Activated CD8-positive, alpha-beta memory T cell treated with anti-CD3 and anti-CD28 coated beads, Interleukin-2, amount 10 ng/mL, durations not matched to agents 7 days and 5 days (primary cell): ENCODE measurements at regions not wholly inside any gene's neighbourhood (a gene's known extent, or its start where the extent isn't known, plus 50 kb on each side); places are given as distances from the start of the nearest gene placed in this dataset.

ENCODE experiments used
- ATAC-seq: fragments of 150-1000 bp; cut with Tn5 transposase; one replicate; pipeline ENCODE4 v1.10.0; 2021; ENCODE audit warnings: moderate library complexity
- CTCF ChIA-PET: fragments of 350-600 bp; sonication (Branson Sonifier 250); formaldehyde crosslinking; loops from one replicate; lab custom pipeline; 2021; ENCODE audit warnings: antibody characterized with exemption; lab: Charles Lee
- DNase-seq: peaks from one replicate; pipeline ENCODE4 v3.0.0-alpha.2; 2020
- H3K27ac Mint-ChIP-seq: one replicate; pipeline ENCODE4 v1.8.0; 2021; ENCODE audit warnings: mild to moderate bottlenecking, mixed read lengths
- H3K27me3 Mint-ChIP-seq: one replicate; pipeline ENCODE4 v1.8.0; 2021; ENCODE audit warnings: mixed read lengths
- H3K36me3 Mint-ChIP-seq: one replicate; pipeline ENCODE4 v1.8.0; 2021; ENCODE audit warnings: mild to moderate bottlenecking, mixed read lengths
- H3K4me1 Mint-ChIP-seq: one replicate; pipeline ENCODE4 v1.8.0; 2021; ENCODE audit warnings: mixed read lengths
- H3K4me3 Mint-ChIP-seq: one replicate; pipeline ENCODE4 v1.8.0; 2021; ENCODE audit warnings: mild to moderate bottlenecking, moderate library complexity, mixed read lengths
- H3K9me3 Mint-ChIP-seq: one replicate; pipeline ENCODE4 v1.8.0; 2022; ENCODE audit warnings: low read depth, mixed read lengths

DNA sequence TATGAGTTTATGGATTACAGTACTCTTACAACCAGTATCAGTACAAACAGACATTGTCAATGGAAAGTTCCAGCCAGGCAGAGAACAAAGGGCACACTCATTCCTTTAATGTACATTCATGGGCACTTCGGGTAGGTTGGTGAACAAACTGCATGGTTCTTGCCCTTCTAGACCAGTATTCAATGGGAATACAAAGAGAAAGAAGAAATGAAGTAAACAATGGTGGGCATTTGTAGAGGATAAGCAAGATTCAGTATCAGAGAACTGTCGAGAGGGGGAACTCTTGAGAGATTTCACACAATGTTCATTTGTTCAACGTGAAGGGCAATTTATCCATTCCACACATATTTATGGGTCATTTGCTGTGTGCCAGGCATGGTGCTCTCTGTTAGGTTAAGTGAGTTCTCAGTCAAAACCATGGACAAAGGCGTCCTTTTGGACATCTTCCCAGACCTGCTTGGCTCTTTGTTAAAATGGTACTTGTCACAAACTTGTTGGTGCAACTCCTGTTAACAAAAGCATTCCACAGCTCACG is 714.8 kb downstream of the DHX35 start:
- Mint-ChIP-seq H3K4me3 (no peak overlapping the region), H3K36me3 (no peaks in the 10 kb centered on the region), H3K27me3 (no peaks in the 10 kb centered on the region), H3K9me3 (no peaks in the 10 kb centered on the region), H3K27ac (no peak overlapping the region), H3K4me1 (no peaks in the 10 kb centered on the region)
- CTCF ChIA-PET: no interaction called here
- no peak for DNase-seq
- no peak for ATAC-seq

DNA sequence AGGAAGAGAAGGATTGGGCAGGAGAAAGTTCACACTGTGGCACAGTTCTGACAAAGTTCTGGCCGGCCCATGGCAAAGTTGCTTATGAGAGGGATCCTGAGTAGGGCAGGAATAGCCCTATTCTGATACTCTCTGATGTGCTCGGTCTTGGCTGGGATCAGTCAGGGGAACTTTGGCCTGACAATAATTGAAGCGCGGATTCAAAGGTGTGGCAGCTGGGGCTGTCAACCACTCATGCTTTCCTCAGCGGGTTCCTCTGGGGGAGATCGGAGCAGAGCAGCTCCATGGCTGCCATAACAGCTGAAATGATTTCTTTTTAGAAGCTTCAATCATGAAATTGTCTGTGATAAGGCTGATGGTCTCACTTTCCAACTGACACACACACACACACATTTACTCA is 714.1 kb downstream of the DHX35 start:
- Mint-ChIP-seq H3K27ac (no peak overlapping the region), H3K27me3 (no peaks in the 10 kb centered on the region), H3K9me3 (no peaks in the 10 kb centered on the region), H3K4me1 (no peaks in the 10 kb centered on the region), H3K4me3 (no peak overlapping the region), H3K36me3 (no peaks in the 10 kb centered on the region)
- ATAC-seq (no peak), DNase-seq (no peak)
- CTCF ChIA-PET: no interaction called here

DNA sequence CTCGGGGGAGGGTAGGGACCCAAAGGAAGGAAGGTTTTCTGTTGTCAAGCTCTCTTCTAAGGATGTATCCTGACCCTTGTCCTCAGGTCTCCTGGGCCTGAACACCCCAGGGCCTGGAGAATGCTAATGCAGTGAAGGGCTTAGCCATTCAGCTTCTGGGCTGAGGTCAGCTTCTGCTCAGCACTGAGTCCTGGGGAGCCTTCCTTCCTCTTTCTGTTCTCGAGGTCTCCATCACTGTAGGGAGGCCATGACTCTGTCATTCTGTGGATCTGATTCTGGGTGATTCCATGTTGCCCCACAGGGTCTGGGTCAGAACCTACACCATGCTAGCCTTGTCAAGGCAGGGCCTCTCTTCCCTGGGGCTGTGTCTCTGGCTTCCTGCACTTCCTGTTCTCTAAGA is 712.7 kb downstream of the DHX35 start:
- Mint-ChIP-seq H3K4me3 (no peak overlapping the region), H3K27ac (no peak overlapping the region), H3K36me3 (no peaks in the 10 kb centered on the region), H3K27me3 (no peaks in the 10 kb centered on the region), H3K9me3 (no peaks in the 10 kb centered on the region), H3K4me1 (no peaks in the 10 kb centered on the region)
- DNase-seq (no peak), ATAC-seq (no peak)
- CTCF ChIA-PET: no interaction called here

DNA sequence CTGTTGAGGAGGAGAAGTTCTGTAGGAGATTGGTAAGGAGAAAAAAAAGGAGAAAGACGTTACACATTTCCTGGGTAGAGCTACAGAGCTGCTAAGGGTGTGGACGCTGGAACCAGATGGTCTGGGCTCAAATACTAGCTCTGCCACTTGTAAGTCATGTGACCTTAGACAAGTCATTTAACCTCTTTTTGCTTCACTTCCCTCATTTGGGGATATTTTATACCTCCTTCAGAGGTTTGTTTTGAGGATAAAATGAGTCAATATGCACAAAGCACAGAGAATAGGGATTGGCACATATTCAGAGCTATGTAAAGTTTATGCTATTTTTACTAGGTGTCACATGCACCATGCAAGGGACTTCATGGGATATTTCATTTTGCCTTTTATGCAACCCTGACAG is 708.8 kb downstream of the DHX35 start:
- no peak for DNase-seq
- H3K27ac Mint-ChIP-seq: no peak overlapping the region
- no peaks in the 10 kb centered on the region for H3K36me3 Mint-ChIP-seq
- H3K9me3 Mint-ChIP-seq: no peaks in the 10 kb centered on the region
- H3K4me1 Mint-ChIP-seq: no peaks in the 10 kb centered on the region
- no peaks in the 10 kb centered on the region for H3K27me3 Mint-ChIP-seq
- ATAC-seq: no peak
- CTCF ChIA-PET: no interaction called here
- H3K4me3 Mint-ChIP-seq: no peak overlapping the region

DNA sequence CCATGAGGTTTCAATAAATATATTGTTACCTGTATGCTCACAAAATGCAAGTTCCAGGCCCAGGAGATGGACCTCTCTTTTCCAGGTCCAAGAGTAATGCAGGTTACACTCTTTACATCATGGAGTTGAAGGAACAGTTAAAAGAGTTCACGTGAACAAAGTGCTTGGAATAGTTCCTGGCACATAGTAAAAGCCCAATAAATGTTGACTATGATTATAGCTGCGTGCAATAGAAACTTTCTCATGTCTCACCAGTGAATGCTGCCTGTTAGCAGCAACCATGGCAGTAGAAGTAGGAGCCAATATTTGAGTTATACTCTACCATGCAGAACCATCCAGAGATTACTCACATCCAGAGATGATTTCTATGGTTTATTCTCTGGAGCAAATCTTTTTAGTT is 707.5 kb downstream of the DHX35 start:
- H3K27ac Mint-ChIP-seq: no peak overlapping the region
- no peaks in the 10 kb centered on the region for H3K4me1 Mint-ChIP-seq
- no peaks in the 10 kb centered on the region for H3K27me3 Mint-ChIP-seq
- ATAC-seq: no peak
- no peaks in the 10 kb centered on the region for H3K36me3 Mint-ChIP-seq
- CTCF ChIA-PET: no interaction called here
- no peak overlapping the region for H3K4me3 Mint-ChIP-seq
- no peaks in the 10 kb centered on the region for H3K9me3 Mint-ChIP-seq
- DNase-seq: no peak

DNA sequence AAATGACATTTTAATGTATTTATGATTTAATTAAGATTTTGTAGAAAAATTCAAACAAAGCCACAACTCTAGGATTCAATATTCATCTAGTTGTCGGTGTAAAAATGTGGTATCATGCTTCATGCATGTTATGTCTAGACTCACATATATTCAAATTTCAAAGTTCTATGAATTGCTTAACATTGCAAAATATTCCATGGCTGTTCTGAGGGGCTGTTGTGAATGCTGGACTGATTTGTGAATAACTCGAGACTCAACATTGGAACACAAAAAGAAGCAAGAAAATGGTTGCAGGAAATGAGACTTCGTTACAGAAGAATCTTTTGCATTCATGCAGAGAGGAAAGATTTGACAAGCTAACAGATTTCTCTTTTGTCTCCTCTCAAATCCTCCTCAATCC is 705.9 kb downstream of the DHX35 start:
- DNase-seq: no peak
- CTCF ChIA-PET: no interaction called here
- ATAC-seq: no peak
- Mint-ChIP-seq H3K9me3 (no peaks in the 10 kb centered on the region), H3K36me3 (no peaks in the 10 kb centered on the region), H3K27me3 (no peaks in the 10 kb centered on the region), H3K27ac (no peak overlapping the region), H3K4me1 (no peaks in the 10 kb centered on the region), H3K4me3 (no peak overlapping the region)

DNA sequence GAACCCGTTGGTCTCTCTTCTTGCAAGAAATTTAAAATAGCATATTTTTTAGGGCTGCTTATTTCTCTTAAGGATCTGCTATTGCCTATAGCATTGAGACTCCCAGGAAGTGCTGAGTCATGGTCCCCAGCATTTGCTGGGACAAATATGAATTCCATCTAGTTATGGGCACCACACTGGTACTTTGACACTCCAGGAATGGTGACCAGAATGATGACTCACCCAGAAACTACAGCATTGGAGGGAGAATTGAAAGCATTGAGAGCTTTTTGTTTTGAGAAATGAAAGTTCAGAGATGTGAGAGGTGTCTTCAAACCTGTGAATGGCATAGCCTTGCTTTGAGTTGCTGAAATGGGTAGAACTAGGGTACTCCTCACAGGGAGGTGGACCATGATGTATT is 699.7 kb downstream of the DHX35 start:
- CTCF ChIA-PET: no interaction called here
- ATAC-seq (no peak), DNase-seq (no peak)
- no peaks in the 10 kb centered on the region for H3K27me3 Mint-ChIP-seq
- no peak overlapping the region for H3K4me3 Mint-ChIP-seq
- H3K36me3 Mint-ChIP-seq: no peaks in the 10 kb centered on the region
- H3K4me1 Mint-ChIP-seq: no peaks in the 10 kb centered on the region
- no peak overlapping the region for H3K27ac Mint-ChIP-seq
- H3K9me3 Mint-ChIP-seq: no peaks in the 10 kb centered on the region

DNA sequence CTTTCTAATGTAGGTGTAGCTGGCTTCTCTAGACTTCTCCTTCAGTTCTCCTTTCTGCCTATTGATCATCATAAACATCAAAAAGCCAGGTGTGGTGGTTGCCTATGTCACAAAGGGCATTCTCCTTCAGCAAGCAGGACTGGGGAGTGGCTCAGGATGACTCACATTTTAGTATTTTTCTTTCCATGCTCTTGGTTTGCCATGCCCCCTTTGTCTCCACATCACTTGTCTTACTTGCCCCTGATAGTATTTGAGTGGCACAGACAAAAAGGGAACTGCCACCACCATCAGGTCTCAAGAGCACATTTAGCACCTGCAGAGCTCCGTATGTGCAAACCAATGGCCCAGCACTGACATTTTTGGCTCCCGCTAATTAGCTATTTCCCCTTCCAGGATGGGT is 698.8 kb downstream of the DHX35 start:
- CTCF ChIA-PET: no interaction called here

DNA sequence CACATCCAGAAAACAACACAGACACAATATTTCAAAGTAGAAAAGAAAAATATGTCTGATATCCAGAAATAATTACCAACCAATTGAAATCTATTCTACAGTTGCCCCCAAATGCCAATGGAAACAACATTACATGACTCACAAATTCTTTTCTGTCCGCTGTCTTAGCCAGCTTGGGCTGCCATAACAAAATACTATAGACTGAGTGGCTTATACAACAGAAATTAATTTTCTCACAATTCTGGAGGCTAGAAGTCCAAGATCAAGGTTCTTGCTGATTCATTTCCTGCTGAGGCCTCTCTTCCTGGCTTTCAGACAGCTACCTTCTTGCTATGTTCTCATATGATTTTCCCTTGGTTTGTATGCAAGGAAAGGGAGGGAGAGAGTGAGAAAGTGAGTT is 698.1 kb downstream of the DHX35 start:
- Mint-ChIP-seq H3K9me3 (no peaks in the 10 kb centered on the region), H3K4me1 (no peaks in the 10 kb centered on the region), H3K27ac (no peak overlapping the region), H3K4me3 (no peak overlapping the region), H3K36me3 (no peaks in the 10 kb centered on the region), H3K27me3 (no peaks in the 10 kb centered on the region)
- ATAC-seq (no peak), DNase-seq (no peak)
- CTCF ChIA-PET: no interaction called here

More for the DNA sequence above, 698.8 kb downstream of the DHX35 start:
- no peak for DNase-seq
- Mint-ChIP-seq H3K9me3 (no peaks in the 10 kb centered on the region), H3K4me3 (no peak overlapping the region), H3K36me3 (no peaks in the 10 kb centered on the region), H3K27ac (no peak overlapping the region), H3K27me3 (no peaks in the 10 kb centered on the region), H3K4me1 (no peaks in the 10 kb centered on the region)
- ATAC-seq: no peak

DNA sequence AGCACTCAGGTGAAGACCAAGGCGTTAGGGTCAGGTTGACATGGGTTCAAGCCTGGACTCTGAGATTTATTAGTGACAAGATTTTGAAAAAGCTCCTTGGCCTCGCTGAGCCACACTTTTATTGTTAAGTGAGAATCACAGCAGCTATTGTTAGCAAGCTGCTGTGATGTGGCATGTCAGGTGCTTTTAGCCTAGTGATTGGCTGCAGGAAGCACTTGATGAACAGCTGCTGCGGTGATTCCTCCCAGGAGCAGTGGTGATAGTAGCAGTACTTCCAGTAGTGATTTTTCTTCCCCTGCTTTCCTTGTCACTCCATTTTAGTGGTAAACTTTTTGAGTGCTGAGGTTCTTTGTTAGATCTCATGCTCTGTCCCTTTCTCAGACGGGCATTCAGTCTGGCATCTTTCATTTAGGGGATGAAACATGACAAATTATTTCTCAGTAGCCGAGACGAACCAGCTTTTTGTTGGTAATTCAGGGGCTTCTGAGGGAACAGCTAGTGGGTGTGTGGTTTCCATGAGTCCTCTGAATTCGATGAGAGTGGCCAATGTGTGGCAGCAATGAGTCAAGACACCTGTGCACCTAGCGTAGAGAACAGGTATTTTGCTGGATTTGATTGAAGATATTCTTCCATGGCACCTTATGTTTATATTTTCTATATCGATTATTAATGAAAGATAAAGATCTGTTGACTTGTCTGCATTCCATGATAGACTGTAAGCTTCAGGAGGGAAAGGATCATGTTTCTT is 696.7 kb downstream of the DHX35 start:
- no peaks in the 10 kb centered on the region for H3K27me3 Mint-ChIP-seq
- DNase-seq (no peak), ATAC-seq (no peak)
- no peak overlapping the region for H3K4me3 Mint-ChIP-seq
- H3K27ac Mint-ChIP-seq: no peak overlapping the region
- no peaks in the 10 kb centered on the region for H3K9me3 Mint-ChIP-seq
- H3K4me1 Mint-ChIP-seq: no peaks in the 10 kb centered on the region
- CTCF ChIA-PET: no interaction called here
- no peaks in the 10 kb centered on the region for H3K36me3 Mint-ChIP-seq

DNA sequence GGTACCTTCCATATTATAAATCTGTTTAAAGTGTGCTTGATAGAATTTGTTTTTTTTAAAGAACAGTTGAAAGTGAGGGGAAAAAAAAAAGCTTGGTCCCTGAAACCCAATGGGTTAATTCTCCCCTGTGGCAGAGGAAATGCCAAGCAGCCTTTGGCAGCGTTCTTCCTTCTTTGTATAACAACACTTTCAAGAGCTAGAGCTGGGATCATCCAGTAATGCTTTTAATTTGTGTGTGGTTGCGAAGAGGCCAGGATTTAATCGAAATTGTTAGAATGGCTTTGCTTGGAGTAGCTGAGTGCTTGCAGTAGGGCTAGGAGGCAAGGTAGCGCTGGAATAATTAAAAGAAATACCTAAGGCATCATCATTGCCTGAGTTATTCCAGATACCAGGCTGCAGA is 692.0 kb downstream of the DHX35 start:
- no peaks in the 10 kb centered on the region for H3K36me3 Mint-ChIP-seq
- H3K27ac Mint-ChIP-seq: no peak overlapping the region
- no peaks in the 10 kb centered on the region for H3K27me3 Mint-ChIP-seq
- no peak overlapping the region for H3K4me3 Mint-ChIP-seq
- H3K9me3 Mint-ChIP-seq: peaks cover 3% of the 10 kb centered on the region
- no peaks in the 10 kb centered on the region for H3K4me1 Mint-ChIP-seq
- ATAC-seq: no peak
- no peak for DNase-seq
- CTCF ChIA-PET: no interaction called here

DNA sequence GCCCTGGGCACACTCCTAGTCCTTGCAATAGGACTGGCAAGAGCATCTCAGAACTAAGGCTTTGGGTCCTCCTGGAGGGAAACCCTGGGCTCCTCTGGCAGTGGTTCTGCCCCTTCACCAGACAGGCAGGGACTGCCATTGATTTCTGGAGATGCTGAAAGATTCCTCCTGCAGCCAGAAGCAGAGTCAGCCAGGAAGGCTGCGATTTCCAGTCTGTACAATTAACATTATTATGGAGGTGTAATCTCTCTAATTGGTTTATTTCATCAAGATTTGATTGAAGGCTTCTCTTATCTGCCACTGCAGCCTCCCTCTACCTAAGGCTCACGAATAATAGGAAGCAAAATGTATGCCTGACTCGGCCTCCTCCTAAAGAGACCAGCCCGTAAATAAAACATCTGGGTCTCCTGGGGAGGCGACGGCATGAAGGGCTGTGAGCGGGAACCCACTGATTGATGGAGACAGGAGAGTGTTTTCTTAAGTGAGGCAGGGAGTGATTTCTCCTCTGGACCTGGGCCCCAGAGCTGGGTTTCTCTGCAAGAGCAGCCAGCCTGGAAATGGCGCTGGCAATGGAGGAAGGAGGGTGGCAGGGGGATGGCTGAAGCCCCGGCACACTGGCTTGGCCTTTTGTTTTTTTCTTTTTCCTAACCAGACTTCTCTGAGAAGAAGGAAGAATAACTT is 689.6 kb downstream of the DHX35 start:
- H3K4me3 Mint-ChIP-seq: no peak overlapping the region
- H3K9me3 Mint-ChIP-seq: peaks cover 3% of the 10 kb centered on the region
- no peak overlapping the region for H3K27ac Mint-ChIP-seq
- CTCF ChIA-PET: no interaction called here
- H3K27me3 Mint-ChIP-seq: no peaks in the 10 kb centered on the region
- H3K4me1 Mint-ChIP-seq: no peaks in the 10 kb centered on the region
- ATAC-seq (no peak), DNase-seq (no peak)
- no peaks in the 10 kb centered on the region for H3K36me3 Mint-ChIP-seq

DNA sequence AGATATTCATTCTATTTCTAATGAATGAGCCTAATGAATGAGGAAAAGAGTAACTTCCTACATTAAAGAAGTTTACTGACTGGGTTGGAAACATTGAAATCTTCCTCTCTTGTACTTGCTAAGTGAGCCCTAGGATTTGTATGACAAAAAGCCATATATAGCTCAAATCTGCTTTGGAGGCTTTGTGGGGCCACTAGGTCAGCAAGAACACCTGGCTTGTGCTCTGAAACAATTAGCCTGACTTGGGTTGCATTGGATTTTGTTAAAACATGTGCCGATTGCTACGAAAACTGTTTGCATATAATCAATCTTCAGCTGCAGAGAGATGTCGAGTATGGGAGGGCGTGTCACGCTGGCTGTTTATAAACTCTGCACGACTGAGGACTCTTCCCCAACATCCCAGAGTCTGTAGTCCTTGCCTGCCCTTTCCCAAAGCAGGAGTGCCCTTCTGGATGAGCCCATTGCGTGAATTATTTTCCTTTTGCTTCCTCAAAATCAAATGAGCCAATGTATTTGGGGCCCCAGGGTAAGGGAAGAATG is 684.8 kb downstream of the DHX35 start:
- Mint-ChIP-seq H3K4me1 (no peaks in the 10 kb centered on the region), H3K27me3 (no peaks in the 10 kb centered on the region), H3K27ac (no peak overlapping the region), H3K9me3 (no peaks in the 10 kb centered on the region), H3K36me3 (no peaks in the 10 kb centered on the region), H3K4me3 (no peak overlapping the region)
- no peak for ATAC-seq
- CTCF ChIA-PET: no interaction called here
- DNase-seq: no peak

DNA sequence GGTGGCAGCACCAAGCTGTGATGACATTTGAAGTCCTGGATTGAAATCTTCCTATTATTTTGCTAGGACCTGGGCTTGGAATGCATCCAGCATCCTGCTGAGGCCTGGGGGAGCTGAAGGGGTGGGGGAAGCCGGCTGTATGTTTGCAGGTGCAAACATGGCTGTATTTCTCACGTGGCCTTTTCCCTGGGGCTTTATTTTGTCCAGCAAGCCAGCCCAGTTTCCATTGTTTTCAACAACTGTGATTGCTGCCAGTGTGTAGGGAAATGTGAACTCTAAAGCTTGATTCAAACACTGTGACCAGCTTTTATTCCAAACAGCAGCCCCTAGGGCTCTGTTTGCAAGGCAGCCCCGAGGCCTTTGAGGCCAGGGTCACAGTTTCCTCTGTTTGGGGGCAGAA is 683.0 kb downstream of the DHX35 start:
- Mint-ChIP-seq H3K4me3 (no peak overlapping the region), H3K4me1 (no peaks in the 10 kb centered on the region), H3K27me3 (no peaks in the 10 kb centered on the region), H3K36me3 (no peaks in the 10 kb centered on the region), H3K27ac (no peak overlapping the region), H3K9me3 (no peaks in the 10 kb centered on the region)
- no peak for DNase-seq
- no peak for ATAC-seq
- CTCF ChIA-PET: no interaction called here
